ENCODE measurements at regions not wholly inside any gene's neighbourhood (a gene's known extent, or its start where the extent isn't known, plus 50 kb on each side); places are given as distances from the start of the nearest gene placed in this dataset.

DNA sequence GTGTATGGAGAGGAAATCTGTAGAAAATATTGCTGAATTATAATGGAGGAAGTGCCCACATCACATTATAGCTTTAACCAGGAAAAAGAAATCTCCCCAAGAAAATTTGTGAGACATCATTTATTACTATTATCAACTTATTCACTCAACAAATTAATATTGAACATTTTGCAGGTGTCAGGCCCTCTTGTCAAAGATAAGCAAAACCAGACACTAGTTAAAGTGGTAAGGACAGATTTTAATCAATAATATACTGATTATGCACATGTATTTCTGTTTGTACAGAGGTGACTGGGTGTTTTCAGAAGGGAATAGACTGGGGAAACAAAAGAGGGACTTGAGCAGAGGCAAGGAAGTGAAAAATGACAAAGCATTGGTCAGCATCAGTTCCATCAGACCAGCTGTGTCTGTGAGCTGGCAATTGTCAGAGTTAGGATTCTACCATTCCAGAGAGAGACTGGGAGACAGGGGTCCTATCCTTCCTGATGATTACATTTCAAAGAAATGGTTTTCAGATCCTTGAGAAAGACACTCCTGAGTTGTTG lies 519.2 kb downstream of the UTRN start (continued):
- TF ChIP-seq, protein P1, sequence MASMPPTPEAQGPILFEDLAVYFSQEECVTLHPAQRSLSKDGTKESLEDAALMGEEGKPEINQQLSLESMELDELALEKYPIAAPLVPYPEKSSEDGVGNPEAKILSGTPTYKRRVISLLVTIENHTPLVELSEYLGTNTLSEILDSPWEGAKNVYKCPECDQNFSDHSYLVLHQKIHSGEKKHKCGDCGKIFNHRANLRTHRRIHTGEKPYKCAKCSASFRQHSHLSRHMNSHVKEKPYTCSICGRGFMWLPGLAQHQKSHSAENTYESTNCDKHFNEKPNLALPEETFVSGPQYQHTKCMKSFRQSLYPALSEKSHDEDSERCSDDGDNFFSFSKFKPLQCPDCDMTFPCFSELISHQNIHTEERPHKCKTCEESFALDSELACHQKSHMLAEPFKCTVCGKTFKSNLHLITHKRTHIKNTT (CRISPR knock-in tag; IDR thresholded peaks at IDR 0.05), result no peak
- TF ChIP-seq ZSCAN29 (CRISPR knock-in tag; conservative IDR thresholded peaks at IDR 0.05) (no peak), MATR3 (CRISPR knock-in tag; IDR thresholded peaks at IDR 0.05) (no peak), DNMT1 (CRISPR knock-in tag; IDR thresholded peaks at IDR 0.05) (no peak), CAMTA2 (CRISPR knock-in tag; IDR thresholded peaks at IDR 0.05; ENCODE audit: borderline replicate concordance) (no peak), ZNF761 (CRISPR knock-in tag; conservative IDR thresholded peaks at IDR 0.05) (no peak), ZNF121 (CRISPR knock-in tag; IDR thresholded peaks at IDR 0.05) (no peak), EED (CRISPR knock-in tag; IDR thresholded peaks at IDR 0.05) (no peak), PAX8 (CRISPR knock-in tag; IDR thresholded peaks at IDR 0.05; ENCODE audit: borderline replicate concordance) (no peak), HDAC1 (CRISPR knock-in tag; IDR thresholded peaks at IDR 0.05) (no peak)

DNA sequence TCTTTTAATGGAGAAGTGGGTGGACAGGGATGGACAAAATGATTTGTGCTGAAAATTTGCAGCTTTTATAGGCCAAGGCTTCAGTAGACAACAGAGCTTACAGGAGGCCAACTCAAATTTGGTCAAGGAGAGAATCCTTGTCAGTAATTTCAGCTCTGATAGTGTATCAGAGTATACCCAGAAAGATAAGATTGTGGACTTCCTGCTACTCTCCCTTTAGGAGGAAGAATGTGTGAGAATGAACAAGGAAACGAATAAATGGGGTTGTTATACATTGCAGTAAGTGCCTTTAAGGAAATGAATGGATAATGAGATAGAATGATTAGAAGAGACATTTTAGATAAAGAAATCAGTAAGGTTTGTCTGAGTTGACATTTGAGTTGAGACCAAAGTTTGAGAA lies 519.9 kb downstream of the UTRN start:
- in situ Hi-C loops (cut with HindIII; ENCODE audit: extremely low pct_ligation_motif_present, low pct_unique_long_range_greater_than_20kb), result no loop called here
- CTCF ChIA-PET (ENCODE audit: low intra/inter-chr PET ratio, low total read pairs), result no interaction called here
- no peak for DNase-seq (ENCODE audit: low spot score)
- no peak for FAIRE-seq
- Histone ChIP-seq H3K27ac (ENCODE audit: extremely low read length, insufficient read depth, low read length) (no peak overlapping the region), H3K4me2 (ENCODE audit: low read depth, low read length) (no peak overlapping the region), H3K36me3 (replicated peaks in 1 of 2; ENCODE audit: control insufficient read depth in 1 of 2, insufficient read depth in 2 of 2, low read length in 2 of 2) (peaks cover 5 to 32% of the 10 kb centered on the region in 2 experiments), H3K4me1 (ENCODE audit: insufficient read depth, low read length) (no peaks in the 10 kb centered on the region), H3K9ac (ENCODE audit: insufficient read depth, low read depth, low read length) (no peak overlapping the region), H3K4me3 (replicated peaks in 1 of 3; ENCODE audit: insufficient read depth in 1 of 3, low read depth in 2 of 3, low read length in 3 of 3) (no peak overlapping the region), H3K79me2 (ENCODE audit: insufficient read depth, low read length) (no peaks in the 10 kb centered on the region), H3K9me3 (ENCODE audit: low read length) (no peaks in the 10 kb centered on the region), H3K27me3 (ENCODE audit: control insufficient read depth in 1 of 2, insufficient read depth in 2 of 2, low read length in 2 of 2) (no peaks in the 10 kb centered on the region), H2AFZ (ENCODE audit: low read length) (no peak overlapping the region), H4K20me1 (ENCODE audit: insufficient read depth, low read length) (no peaks in the 10 kb centered on the region)
- WGBS (ENCODE audit: low lambda C conversion rate), result 100% methylated on average over 1 of the region's 1 CpG
- no TSS peak for BruUV-seq (replicated peaks)
- intact Hi-C loops (cut with micrococcal nuclease; ENCODE audit: unreplicated experiment), result no loop called here
- ATAC-seq, result no peak
- POLR2A ChIA-PET, result no interaction called here
- no peak for TF ChIP-seq SALL2 (CRISPR knock-in tag; IDR thresholded peaks at IDR 0.05)
- no peak for TF ChIP-seq HMGA1 (CRISPR knock-in tag; conservative IDR thresholded peaks at IDR 0.05)
- no peak for TF ChIP-seq SRSF1 (optimal IDR thresholded peaks at IDR 0.05; ENCODE audit: low read depth, low read length)
- TF ChIP-seq, protein P2, sequence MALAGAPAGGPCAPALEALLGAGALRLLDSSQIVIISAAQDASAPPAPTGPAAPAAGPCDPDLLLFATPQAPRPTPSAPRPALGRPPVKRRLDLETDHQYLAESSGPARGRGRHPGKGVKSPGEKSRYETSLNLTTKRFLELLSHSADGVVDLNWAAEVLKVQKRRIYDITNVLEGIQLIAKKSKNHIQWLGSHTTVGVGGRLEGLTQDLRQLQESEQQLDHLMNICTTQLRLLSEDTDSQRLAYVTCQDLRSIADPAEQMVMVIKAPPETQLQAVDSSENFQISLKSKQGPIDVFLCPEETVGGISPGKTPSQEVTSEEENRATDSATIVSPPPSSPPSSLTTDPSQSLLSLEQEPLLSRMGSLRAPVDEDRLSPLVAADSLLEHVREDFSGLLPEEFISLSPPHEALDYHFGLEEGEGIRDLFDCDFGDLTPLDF (CRISPR knock-in tag; IDR thresholded peaks at IDR 0.05), result no peak
- TF ChIP-seq, protein P3, sequence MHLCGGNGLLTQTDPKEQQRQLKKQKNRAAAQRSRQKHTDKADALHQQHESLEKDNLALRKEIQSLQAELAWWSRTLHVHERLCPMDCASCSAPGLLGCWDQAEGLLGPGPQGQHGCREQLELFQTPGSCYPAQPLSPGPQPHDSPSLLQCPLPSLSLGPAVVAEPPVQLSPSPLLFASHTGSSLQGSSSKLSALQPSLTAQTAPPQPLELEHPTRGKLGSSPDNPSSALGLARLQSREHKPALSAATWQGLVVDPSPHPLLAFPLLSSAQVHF (CRISPR knock-in tag; IDR thresholded peaks at IDR 0.05), result no peak
- TF ChIP-seq, protein P4, sequence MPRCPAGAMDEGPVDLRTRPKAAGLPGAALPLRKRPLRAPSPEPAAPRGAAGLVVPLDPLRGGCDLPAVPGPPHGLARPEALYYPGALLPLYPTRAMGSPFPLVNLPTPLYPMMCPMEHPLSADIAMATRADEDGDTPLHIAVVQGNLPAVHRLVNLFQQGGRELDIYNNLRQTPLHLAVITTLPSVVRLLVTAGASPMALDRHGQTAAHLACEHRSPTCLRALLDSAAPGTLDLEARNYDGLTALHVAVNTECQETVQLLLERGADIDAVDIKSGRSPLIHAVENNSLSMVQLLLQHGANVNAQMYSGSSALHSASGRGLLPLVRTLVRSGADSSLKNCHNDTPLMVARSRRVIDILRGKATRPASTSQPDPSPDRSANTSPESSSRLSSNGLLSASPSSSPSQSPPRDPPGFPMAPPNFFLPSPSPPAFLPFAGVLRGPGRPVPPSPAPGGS (CRISPR knock-in tag; IDR thresholded peaks at IDR 0.05), result no peak

All from HepG2 (cell line).